ENCODE measurements at regions not wholly inside any gene's neighbourhood (a gene's known extent, or its start where the extent isn't known, plus 50 kb on each side); places are given as distances from the start of the nearest gene placed in this dataset.
"Not testable (repeated sequence)": the region's sequence is repeated elsewhere in the genome, so short reads cannot be mapped to it uniquely, and the experiment has no call there.

DNA sequence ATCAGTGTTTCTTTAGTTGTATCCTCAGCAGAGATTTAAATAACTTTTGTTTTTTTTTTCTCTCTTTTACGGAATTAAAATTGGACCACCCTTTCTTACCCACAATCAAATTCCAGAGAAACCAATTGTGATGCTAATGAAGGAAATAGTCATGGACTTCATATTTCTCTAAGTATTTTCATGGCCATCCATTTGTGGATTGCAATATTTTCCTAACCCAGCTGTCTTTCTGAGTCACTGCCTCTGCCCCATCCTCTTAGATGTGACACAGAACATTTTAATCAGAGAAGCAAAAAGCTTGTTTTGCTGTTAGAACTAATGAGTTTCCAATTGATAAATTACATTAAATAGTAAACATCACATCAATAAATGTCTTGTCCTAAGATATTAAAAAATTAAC, 405.5 kb upstream of the ADGRB3 start:
- DNase-seq: no peak

DNA sequence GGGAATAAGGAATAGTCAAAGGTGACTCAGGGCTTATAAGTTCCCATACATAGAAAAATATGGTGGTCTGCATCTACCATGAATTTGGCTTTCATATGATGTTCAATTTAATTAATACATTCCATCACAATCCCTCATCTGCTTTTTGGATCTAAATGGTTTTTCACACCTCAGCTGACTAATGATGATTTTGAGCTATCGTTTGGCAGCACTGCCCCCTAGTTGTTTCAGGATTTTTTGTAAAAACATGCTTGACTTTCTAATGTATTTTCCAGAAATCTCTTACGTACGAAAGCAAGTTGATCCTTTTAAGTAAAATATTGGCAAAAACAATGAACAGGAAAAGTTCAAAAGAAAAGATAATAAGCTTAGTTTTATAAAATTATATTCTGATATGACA, 408.6 kb upstream of the ADGRB3 start:
- no peak for DNase-seq

DNA sequence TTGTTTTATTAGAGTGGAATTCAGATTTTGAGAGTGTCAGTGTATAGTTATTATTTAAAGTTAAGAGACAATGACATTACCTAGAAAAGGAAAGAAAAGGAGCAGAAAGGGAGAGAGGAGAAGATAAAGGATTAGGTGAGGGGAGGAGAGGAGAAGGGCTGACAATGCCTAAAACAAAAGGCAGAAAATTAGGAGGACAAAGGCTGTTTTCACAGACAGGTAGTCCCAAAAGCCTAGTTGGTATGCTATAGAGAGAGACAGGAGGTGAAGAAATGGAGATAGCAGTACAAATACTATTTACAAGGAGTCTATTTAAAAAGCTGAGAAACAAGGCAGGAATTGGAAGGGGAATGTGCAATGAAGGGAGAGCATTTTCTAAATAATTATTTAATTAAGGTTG, 409.4 kb upstream of the ADGRB3 start:
- no peak for DNase-seq

DNA sequence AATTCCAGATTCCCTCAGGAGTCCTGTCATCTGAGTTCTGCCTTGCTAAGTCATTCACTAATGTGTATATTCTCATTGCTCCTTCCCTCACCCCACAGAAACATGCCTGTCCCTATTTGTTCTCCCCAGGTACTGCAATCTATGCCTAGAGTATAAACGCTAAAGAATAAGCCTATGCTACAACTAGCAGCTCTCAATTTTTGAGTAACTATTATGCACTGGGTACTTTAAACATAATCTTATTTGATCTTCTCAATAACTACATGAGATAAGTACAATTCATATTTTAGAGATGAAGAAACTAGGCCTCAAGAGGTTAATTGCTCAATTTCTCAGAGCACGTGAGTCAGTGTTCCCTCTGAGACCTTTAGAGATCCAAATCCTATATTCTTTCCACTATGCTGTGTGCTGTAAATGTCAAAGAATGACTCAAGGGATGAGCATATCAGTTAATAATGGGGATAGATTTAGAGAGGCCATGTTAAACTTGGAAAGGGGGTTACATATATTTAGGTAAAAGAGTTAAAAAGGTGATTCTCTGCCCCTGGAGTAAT, 423.8 kb upstream of the ADGRB3 start:
- DNase-seq: no peak

DNA sequence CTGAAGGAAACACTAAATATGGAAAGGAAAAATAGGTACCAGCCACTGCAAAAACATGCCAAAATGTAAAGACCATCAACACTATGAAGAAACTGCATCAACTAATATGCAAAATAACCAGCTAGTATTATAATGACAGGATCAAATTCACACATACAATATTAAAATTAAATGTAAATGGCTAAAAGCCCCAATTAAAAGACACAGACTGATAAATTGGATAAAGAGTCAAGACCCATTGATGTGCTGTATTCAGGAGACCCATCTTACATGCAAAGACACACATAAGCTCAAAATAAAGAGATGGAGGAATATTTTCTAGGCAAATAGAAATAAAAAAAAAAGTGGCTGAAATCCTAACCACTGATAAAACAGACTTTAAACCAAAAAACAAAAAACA, 427.5 kb upstream of the ADGRB3 start:
- not testable (repeated sequence) for DNase-seq

DNA sequence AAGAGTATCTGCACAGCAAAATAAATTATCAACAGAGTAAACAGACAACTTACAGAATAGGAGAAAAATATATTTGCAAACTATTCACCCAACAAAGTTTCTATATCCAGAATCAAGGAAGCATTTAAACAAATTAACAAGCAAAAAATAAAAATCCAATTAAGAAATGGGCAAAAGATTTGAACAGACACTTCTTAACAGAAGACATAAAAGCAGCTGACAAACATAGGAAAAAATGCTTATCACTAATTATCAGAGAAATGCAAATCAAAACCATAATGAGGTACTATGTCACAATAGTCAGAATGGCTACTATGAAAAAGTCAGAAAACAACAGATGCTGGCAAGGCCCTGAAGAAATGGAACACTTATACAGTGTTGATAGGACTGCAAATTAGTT, 434.2 kb upstream of the ADGRB3 start:
- DNase-seq: no peak

DNA sequence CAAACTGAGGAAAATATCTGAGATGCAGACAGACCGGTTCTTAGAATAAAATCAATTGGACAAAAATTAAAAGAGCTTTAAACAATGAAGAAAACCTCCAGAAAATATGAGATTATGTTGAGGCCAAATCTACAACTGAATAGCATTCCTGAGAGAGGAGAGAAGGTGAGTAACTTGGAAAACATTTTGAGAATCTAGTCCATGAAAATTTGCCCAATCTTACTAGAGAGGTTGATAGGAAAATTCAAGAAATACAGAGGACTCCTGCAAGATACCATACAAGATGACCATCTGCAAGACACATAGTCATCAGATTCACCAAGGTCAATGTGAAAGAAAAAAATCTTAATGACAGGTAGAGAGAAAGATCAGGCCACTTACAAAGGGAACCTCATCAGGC, 437.7 kb upstream of the ADGRB3 start:
- no peak for DNase-seq

DNA sequence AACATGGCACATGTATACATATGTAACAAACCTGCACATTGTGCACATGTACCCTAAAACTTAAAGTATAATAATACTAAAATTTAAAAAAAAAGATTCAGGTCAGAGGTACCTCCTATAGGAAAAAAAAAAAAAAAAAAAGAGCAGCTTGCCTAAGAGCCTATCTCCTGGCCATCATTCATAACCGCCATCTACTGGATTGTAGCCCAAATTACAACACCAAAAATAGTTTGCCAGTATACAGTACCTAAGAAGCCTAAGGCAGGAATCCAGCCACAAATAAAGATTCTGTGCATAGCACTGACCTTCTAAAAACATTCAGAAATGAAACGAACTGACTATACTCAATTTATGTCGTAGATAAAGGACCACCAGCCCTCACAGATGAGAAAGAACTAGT, 438.4 kb upstream of the ADGRB3 start:
- DNase-seq: peak; percentile 4

DNA sequence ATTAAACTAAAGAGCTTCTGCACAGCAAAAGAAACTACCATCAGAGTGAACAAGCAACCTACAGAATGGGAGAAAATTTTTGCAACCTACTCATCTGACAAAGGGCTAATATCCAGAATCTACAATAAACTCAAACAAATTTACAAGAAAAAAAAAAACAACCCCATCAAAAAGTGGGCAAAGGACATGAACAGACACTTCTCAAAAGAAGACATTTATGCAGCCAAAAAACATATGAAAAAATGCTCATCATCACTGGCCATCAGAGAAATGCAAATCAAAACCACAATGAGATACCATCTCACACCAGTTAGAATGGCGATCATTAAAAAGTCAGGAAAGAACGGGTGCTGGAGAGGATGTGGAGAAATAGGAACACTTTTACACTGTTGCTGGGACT, 439.3 kb upstream of the ADGRB3 start:
- not testable (repeated sequence) for DNase-seq

DNA sequence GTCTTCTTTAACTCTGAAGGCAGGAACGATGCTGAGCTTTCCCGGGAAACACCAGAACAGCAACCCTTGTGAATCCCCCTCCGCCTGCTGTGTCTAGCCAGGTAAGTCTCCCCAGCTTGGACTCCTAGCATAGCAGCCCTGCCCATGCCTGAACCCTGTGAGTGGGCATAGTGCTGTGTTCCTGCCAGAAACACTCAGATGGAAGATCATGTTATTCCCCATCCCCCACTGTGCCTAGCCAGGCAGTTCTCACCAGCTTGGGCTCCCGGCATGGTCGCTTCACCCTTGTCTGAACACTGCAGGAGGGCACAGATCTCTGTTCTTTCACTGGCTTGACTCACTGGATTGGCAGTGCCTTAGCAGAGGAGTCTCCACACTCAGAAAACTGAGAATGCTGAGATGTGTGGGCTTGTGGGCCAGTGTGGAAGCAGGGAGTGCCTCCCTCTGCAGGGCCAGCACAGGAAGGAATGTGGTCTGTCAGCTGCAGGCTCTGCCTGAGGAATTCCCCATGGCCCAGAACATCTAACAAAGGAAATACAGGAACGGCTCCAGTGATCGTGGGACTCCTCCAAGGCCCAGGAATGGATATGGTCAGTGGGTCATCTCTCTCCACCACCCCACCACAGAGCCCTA, 440.1 kb upstream of the ADGRB3 start:
- no peak for DNase-seq

DNA sequence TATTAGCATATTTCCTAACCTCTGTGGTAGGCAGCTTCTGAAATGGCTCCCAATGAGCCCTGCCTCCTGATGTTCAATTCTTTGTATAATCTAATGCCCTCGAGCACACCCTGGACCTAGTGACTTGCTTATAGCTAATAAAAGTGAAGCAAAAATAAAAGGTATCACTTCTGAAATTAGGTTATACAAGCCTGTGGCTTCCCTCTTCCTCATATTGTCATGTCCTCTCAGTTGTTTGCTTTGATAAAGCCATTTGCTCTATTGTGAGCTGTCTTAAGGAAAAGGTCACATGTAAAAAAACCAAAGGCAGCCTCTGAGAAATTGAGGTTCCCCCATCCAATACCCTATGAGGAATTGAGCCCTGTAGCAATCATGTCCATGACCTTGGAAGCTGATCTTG, 442.1 kb upstream of the ADGRB3 start:
- DNase-seq: no peak

DNA sequence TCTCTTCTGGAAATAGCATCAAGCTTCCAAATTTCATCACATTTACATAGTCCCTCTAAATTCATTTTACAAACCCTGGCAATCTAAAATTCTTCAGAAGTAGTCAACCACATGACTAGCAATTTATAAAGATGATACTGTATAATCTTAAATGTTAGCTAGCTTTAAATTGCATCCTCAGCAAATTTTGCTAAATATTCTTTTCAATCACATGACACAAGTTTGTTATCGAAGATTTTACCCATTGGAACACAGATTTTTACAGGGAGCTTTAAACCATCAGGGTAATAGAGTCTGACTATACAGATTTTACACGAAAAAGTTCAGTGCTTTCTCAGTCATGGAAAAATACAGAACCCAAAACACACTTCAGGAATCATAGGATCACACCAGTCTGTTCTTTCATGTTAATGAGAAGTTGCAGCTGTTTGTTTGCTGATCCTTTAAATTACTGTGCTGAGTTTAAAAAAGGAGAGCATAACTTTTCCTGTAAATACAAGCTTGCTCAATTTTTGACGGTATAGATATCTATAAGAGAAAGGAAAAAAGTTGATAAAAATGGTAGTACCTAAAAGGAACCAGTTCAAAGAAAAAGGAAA, 445.8 kb upstream of the ADGRB3 start:
- DNase-seq: no peak

DNA sequence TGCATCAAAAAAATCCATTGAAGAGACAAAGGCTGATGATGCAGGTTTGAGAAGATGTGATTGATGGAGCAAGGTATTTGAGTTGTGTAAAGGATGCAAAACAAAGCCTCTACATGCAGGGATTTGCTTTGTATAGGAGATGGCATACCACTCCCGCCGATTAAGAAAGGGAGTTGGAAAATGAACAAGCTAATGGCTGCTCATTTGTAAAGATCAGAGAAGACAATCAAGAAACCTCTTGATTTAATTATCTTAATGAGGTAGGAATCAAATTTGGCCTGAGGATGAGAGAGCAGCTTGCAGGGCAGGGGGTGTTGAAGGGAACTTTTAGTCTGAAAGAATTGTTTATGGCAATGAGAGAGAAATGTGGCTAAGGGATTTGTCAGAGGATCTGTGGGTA, 448.2 kb upstream of the ADGRB3 start:
- no peak for DNase-seq

DNA sequence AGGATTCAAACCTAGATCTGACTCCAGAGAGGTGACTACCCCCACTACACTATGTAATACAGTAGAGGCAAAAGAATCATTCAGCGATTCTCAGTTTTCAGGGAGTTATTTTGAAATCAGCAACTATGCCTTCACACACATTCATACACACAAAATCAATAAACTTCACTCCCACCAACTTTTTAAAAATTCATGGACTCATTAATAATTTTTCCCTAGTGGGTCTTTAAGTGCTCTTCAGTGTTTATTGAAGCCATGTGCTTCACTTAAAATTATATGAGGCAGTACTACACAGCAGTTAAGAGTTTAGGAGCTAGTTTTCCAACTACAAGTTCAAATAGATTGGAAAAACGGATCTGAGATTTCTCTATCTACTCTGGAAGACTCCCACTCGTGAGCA, 452.7 kb upstream of the ADGRB3 start:
- DNase-seq: no peak

DNA sequence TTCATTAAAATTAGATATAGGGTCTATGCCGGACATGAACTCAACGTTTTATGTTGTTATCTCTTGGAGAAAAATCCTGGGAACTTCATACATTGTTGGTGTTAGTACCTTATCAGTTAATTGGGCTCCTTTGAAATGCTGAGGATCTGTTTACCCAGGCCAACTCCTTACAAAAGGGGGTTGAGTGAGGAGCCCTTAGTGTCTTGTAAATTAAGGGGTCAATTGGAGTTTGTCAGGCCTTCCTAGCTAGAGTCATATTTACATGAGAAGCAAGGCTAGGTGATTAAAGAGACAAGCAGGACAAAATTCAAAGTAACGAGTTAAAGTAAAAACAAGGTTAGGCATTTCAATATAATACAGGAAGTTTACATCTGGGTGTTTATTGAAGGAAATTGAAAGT, 454.1 kb upstream of the ADGRB3 start:
- DNase-seq: not testable (repeated sequence)

DNA sequence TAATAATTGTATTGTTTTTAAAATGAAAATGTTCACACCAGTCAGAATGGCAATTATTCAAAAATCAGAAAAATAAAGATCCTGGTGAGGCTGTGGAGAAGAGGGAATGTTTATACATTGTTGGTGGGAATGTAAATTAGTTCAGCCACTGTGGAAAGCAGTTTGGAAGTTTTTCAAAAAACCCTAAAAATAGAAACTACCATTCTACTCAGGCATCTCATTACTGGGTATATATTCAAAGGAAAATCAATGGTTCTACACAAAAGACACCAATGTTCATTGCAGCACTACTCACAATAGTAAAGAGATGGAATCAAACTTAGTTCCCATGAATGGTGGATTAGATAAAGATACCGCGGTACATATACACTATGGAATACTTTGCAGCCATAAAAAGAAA, 461.5 kb upstream of the ADGRB3 start:
- DNase-seq: no peak

DNA sequence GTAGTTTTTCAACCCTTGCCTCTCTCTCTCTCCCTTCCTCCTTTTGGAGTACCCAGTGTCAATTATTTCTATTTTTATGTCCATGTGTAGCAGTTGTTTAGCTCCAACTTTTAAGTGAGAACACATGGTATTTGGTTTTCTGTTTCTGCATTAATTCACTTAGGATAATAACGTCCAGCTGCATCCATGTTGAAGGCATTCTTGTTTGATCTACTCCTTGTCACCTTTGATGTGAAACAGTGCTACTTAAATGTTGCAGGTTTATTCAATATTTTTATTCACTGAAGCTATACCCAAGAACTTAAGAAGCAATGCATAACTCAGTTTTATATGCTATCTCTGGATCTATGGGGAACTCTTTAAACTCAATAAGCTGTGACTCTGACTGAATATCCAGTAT, 465.2 kb upstream of the ADGRB3 start:
- no peak for DNase-seq

DNA sequence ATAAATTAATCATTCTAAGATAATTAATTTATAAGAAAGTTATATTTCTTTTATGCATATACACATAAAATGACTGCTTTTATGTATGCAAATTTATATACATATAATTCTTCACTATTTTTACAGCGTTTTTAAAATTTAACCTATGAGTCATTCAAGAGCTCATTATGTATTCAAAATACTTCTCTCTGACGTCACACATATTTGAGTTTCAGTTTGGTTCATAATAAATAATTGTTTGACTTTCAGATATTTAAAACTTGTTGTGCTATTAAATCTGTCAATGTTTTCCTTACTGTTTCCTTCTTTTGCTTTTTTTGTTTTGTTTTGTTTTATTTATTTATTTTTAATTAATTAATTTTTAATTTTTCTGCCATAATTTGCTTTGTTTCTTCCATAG, 467.5 kb upstream of the ADGRB3 start:
- DNase-seq: no peak

DNA sequence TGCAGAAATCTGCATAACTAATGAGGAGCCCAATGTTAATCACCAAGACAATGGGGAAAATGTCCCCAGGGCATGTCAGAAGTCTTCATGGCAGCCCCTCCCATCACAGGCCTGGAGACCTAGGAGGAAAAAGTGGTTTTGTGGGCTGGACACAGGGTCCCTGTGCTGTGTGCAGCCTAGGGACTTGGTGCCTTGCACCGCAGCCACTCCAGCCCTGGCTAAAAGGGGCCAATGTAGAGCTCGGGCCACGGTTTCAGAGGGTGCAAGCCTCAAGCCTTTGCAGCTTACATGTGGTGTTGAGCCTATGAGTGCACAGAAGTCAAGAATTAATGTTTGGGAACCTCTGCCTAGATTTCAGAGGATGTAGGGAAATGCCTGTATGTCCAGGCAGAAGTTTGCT, 474.3 kb upstream of the ADGRB3 start:
- DNase-seq: not testable (repeated sequence)

DNA sequence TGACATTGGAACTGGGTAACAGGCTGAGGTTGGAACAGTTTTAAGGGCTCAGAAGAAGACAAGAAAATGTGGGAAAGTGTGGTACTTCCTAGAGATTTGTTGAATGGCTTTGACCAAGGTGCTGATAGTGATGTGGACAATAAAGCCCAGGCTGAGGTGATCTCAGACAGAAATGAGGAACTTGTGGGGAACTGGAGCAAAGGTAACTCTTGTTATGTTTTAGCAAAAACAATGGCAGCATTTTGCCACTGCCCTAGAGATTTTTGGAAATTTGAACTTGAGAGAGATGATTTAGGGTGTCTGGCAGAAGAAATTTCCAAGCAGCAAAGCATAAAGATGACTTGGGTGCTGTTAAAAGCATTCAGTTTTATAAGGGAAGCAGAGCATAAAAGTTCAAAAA, 474.7 kb upstream of the ADGRB3 start:
- no peak for DNase-seq

DNA sequence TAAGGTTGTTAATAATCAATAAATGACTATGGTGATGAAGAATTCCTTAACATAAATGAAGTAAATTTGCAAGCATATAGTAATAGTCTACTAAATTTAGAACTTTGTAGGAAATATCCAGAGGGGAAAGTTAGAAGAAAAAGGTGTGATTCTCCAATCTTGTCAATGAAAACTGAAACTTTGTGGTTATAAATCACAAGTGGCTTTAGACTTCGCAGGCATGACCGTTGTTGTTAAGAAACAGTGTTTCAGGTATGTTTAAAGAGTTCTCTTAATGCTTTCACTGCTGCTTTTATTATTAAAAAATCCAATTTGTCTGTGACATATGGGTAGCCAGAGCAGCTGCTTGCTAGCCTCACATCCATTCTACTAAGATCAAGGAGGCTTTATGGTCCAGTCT, 475.6 kb upstream of the ADGRB3 start:
- no peak for DNase-seq

DNA sequence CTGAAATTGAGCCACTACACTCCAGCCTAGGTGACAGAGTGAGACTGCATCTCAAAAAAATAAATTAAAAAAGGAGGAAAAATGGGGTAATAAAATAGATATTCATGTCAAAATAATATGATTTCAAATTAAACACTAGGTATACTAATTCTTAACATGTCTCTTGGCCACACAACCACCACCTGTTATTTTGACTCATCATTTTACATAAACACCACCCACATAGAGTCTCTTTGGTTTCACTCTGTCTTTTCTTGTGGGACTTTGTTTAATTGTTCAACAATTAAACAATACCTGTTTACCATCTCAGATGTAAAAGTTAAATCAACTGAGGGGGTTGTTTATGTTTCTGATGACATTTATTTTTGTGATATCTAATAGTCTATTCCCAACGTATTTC, 476.8 kb upstream of the ADGRB3 start:
- DNase-seq: no peak

DNA sequence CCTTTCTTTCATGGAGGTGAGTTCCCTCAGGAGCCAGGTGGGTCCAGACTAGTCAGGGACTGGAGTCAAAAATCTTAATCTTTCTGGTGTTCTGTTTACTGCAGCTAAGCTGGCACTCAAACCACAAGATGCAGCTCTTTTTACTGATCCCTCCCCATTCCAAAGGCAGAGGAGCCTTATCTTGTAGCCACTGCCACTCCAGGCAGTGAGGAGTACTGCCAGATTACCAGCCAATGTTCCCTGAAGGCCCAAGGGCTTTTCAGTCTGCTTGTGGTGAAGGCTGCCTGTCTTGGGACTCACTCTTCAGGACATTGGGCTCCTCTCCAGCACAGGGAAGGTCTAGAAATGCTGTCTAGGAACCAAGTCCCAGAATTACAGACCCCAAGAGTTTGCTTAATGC, 490.4 kb upstream of the ADGRB3 start:
- DNase-seq: no peak

DNA sequence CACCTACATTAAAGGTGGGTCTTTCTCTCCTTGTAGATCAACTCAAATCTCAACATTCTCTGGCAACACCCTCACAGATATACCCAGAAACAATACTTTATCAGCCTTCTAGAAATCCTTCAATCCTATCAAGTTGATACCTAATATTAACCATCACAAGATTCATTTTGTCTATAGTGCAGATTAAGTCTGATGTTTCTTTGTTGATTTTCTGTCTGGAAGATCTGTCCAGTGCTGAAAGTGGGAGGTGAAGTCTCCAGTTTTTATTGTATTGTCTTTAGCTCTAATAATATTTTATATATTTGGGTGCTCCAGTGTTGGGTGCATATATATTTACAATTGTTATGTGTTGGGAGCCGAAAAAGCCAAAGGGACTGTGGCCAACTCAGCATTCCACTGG, 493.9 kb upstream of the ADGRB3 start:
- DNase-seq: no peak

DNA sequence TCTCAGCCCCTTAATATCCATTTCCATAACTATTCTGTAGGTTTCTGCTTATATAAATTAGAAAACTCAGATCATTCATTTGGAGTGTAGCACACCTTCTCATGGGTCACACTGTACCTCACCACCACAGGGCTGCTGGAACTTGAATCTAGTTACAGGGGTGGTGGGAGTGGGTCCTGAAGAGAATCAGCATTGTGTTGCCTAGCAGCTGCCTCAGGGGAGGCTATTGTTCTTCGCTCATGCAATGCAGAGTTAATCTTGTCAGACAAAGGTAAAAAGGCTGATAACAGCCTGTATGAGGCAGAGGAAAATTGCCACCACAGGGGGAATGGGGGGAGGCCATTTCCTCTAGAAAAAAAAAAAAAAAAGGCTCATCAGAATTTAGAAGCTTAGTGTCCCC, 496.0 kb upstream of the ADGRB3 start:
- no peak for DNase-seq
